ENCODE measurements at regions not wholly inside any gene's neighbourhood (a gene's known extent, or its start where the extent isn't known, plus 50 kb on each side); places are given as distances from the start of the nearest gene placed in this dataset.

DNA sequence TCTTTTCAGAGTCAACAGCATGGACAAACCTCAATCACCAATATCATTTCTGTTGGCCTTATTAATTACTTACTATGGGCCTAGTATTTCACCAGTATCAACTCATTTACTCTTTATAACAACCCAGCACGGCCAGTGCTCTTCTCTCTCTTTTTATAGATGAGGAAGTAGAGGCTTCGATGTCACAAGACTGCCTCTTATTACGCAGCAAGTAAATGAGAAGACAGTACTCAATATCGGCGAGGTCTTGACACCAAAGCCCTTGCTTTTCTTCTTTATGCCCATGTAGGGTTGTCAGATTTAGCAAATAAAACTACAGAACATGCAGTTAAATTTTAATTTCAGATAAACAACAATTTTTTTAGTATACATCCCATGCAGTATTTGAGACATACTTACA is 99.0 kb upstream of the KCNMB2 start:
- Mint-ChIP-seq H3K4me3 (ENCODE audit: low read depth, unreplicated experiment) (no peak overlapping the region), H3K4me1 (ENCODE audit: low read depth, unreplicated experiment) (peaks cover 8% of the 10 kb centered on the region), H3K27me3 (ENCODE audit: unreplicated experiment) (no peaks in the 10 kb centered on the region), H3K36me3 (ENCODE audit: insufficient read depth, unreplicated experiment) (no peaks in the 10 kb centered on the region), H3K9me3 (ENCODE audit: low read depth, unreplicated experiment) (no peaks in the 10 kb centered on the region), H3K27ac (ENCODE audit: unreplicated experiment) (no peak overlapping the region)
- TF ChIP-seq, protein P1, sequence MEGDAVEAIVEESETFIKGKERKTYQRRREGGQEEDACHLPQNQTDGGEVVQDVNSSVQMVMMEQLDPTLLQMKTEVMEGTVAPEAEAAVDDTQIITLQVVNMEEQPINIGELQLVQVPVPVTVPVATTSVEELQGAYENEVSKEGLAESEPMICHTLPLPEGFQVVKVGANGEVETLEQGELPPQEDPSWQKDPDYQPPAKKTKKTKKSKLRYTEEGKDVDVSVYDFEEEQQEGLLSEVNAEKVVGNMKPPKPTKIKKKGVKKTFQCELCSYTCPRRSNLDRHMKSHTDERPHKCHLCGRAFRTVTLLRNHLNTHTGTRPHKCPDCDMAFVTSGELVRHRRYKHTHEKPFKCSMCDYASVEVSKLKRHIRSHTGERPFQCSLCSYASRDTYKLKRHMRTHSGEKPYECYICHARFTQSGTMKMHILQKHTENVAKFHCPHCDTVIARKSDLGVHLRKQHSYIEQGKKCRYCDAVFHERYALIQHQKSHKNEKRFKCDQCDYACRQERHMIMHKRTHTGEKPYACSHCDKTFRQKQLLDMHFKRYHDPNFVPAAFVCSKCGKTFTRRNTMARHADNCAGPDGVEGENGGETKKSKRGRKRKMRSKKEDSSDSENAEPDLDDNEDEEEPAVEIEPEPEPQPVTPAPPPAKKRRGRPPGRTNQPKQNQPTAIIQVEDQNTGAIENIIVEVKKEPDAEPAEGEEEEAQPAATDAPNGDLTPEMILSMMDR (IDR thresholded peaks at IDR 0.05; ENCODE audit: unreplicated experiment): no peak
- no peak for DNase-seq
- CTCF ChIA-PET: interaction anchor here (2.0 kb wide), 1 partner anchor 529 kb away, joined by 12 read pairs; no protein-coding TSS in a partner anchor
- no TSS peak for BruUV-seq (replicated peaks)
- intact Hi-C loops (cut with micrococcal nuclease; ENCODE audit: unreplicated experiment): loop anchor here (5.0 kb wide), 1 partner anchor 235 kb away; no protein-coding TSS in a partner anchor

DNA sequence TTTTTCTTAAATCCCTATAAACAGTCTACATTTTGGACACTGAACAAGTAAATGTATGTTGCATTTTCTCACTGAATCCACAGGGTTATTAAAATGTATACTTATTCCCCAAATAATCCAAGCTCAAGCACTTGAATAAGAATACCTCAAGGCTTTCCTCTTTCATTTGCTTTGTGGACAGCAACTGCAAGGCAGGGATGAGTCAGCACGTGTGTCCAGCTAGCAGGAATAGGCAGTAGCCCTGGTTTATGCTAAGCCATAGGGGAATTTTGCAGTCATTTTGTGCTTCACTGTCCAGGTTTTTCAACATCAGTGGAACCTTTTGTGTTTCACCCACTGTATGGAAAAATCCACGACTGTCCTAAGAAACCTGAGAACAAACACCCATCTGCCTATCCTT is 96.7 kb upstream of the KCNMB2 start:
- intact Hi-C loops (cut with micrococcal nuclease; ENCODE audit: unreplicated experiment): loop anchor here (5.0 kb wide), 1 partner anchor 233 kb away; no protein-coding TSS in a partner anchor
- H3K36me3 Mint-ChIP-seq (ENCODE audit: insufficient read depth, unreplicated experiment): no peaks in the 10 kb centered on the region
- DNase-seq: peak; percentile 39
- CTCF ChIA-PET: interaction anchor here (1.7 kb wide), 1 partner anchor 527 kb away, joined by 5 read pairs; no protein-coding TSS in a partner anchor
- H3K27me3 Mint-ChIP-seq (ENCODE audit: unreplicated experiment): no peaks in the 10 kb centered on the region
- BruUV-seq (replicated peaks): no TSS peak
- H3K4me3 Mint-ChIP-seq (ENCODE audit: low read depth, unreplicated experiment): no peak overlapping the region
- no peak overlapping the region for H3K27ac Mint-ChIP-seq (ENCODE audit: unreplicated experiment)
- no peaks in the 10 kb centered on the region for H3K9me3 Mint-ChIP-seq (ENCODE audit: low read depth, unreplicated experiment)
- TF ChIP-seq, protein P1 (IDR thresholded peaks at IDR 0.05; ENCODE audit: unreplicated experiment): no peak
- H3K4me1 Mint-ChIP-seq (ENCODE audit: low read depth, unreplicated experiment): no peaks in the 10 kb centered on the region

DNA sequence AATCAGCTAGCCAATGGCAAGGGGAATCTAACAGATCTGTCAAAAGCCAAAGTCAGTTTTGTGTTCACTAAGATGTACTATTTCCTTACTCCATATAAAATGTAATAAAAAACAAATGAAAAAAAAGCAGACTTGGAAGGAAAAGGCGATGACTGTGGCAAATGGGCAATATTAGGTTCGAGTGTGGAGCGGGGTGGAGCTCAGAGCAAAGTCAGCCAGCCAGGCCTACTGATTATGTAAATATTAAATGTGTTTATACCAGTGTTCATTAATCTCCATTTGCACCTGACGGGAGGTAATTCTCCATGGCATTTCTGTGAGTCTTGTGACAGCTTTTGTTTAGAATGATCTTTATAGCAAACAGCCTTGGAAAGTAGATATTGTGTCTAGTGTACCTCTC is 96.2 kb upstream of the KCNMB2 start:
- intact Hi-C loops (cut with micrococcal nuclease; ENCODE audit: unreplicated experiment): loop anchor here (5.0 to 10.0 kb wide), 2 partner anchors 305 to 877 kb away; no protein-coding TSS in a partner anchor
- no peak for DNase-seq
- Mint-ChIP-seq H3K4me1 (ENCODE audit: low read depth, unreplicated experiment) (no peaks in the 10 kb centered on the region), H3K9me3 (ENCODE audit: low read depth, unreplicated experiment) (no peaks in the 10 kb centered on the region), H3K27ac (ENCODE audit: unreplicated experiment) (no peak overlapping the region), H3K27me3 (ENCODE audit: unreplicated experiment) (no peaks in the 10 kb centered on the region), H3K36me3 (ENCODE audit: insufficient read depth, unreplicated experiment) (no peaks in the 10 kb centered on the region), H3K4me3 (ENCODE audit: low read depth, unreplicated experiment) (no peak overlapping the region)
- TF ChIP-seq, protein P1 (IDR thresholded peaks at IDR 0.05; ENCODE audit: unreplicated experiment): no peak
- BruUV-seq (replicated peaks): no TSS peak
- CTCF ChIA-PET: interaction anchor here (1.7 kb wide), 1 partner anchor 526 kb away, joined by 5 read pairs; no protein-coding TSS in a partner anchor

DNA sequence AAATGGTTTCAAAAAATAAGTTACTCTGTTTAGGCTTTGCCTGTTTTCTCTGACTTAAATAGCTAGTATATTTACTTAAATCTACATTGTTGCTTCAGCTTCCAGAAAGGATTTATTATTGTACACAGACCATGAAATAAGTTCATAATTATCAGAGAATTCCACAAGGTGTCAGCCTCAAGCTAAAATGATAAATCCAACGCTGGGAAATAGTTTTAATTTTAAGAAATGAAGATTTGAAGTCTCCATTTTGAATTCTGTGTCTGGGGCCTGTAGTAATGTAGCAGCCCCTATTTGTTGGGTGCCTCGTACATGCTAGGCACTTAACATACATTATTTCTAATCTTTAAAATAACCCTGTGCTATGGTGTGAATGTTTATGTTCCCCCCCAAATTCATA is 92.6 kb upstream of the KCNMB2 start:
- intact Hi-C loops (cut with micrococcal nuclease; ENCODE audit: unreplicated experiment): loop anchor here (5.0 to 10.0 kb wide), 2 partner anchors 301 to 874 kb away; no protein-coding TSS in a partner anchor
- CTCF ChIA-PET: no interaction called here
- H3K4me3 Mint-ChIP-seq (ENCODE audit: low read depth, unreplicated experiment): no peak overlapping the region
- no TSS peak for BruUV-seq (replicated peaks)
- DNase-seq: no peak
- H3K4me1 Mint-ChIP-seq (ENCODE audit: low read depth, unreplicated experiment): no peaks in the 10 kb centered on the region
- H3K36me3 Mint-ChIP-seq (ENCODE audit: insufficient read depth, unreplicated experiment): no peaks in the 10 kb centered on the region
- no peaks in the 10 kb centered on the region for H3K9me3 Mint-ChIP-seq (ENCODE audit: low read depth, unreplicated experiment)
- TF ChIP-seq, protein P1 (IDR thresholded peaks at IDR 0.05; ENCODE audit: unreplicated experiment): no peak
- no peak overlapping the region for H3K27ac Mint-ChIP-seq (ENCODE audit: unreplicated experiment)
- no peaks in the 10 kb centered on the region for H3K27me3 Mint-ChIP-seq (ENCODE audit: unreplicated experiment)

Data from Calu3 (cell line).